Lower leg skin (tissue), 3 donors: ENCODE measurements at regions not wholly inside any gene's neighbourhood (a gene's known extent, or its start where the extent isn't known, plus 50 kb on each side); places are given as distances from the start of the nearest gene placed in this dataset.

Experiments used
- CTCF ChIP-seq, 3 donors: fragments of 450-650 bp; IDR thresholded peaks; one replicate each; pipeline ENCODE4 v1.5.1; 2016; ENCODE audit warnings: antibody characterized with exemption in 3 of 3, mild to moderate bottlenecking in 3 of 3, moderate library complexity in 2 of 3
- POLR2A ChIP-seq, 2 donors: fragments of 450-650 bp; IDR thresholded peaks; one replicate each; pipeline ENCODE4 v1.6.1; 2016 to 2017; ENCODE audit warnings: antibody characterized with exemption in 2 of 2, mild to moderate bottlenecking in 1 of 2, moderate library complexity in 1 of 2

GRCh38 chr14:92253381-92253894 lies 69.5 kb upstream of the SLC24A4 start:
- TF ChIP-seq CTCF (IDR thresholded peaks at IDR 0.05) (no peak), POLR2A (IDR thresholded peaks at IDR 0.05) (no peak)
